ENCODE measurements at regions not wholly inside any gene's neighbourhood (a gene's known extent, or its start where the extent isn't known, plus 50 kb on each side); places are given as distances from the start of the nearest gene placed in this dataset.

DNA sequence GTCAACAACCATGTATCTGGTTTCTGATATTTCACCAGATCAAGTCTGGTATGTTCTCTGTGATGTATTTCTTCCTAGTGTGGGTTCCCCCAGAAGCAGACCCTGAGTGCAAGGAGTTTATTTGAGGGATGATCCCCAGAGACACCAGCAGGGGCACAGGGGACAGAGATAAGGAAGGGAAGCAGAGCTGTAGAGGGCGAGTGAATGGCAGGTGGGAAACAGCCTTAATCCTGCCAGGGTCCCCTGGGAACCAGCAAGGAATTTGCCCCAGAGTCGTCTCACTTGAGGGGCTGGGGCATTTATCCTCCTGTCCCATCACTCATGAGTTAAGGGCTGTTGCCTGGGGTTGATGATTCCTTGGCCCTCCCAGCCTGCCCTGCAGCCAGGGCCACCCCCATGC is 206.4 kb upstream of the BCOR start:
- Histone ChIP-seq H3K27me3 (peaks cover 0 to 36% (median 0%) of the 10 kb centered on the region in 7 donors), H3K27ac (no peak overlapping the region), H3K36me3 (no peaks in the 10 kb centered on the region), H3K4me1 (no peaks in the 10 kb centered on the region), H3K9me3 (no peaks in the 10 kb centered on the region), H3K4me3 (no peak overlapping the region)
- no peak for ATAC-seq
- WGBS, 2 donors, result 58 to 69% methylated on average over 2 of the region's 2 CpGs
- intact Hi-C loops (cut with DNase I), result no loop called here
- TF ChIP-seq, protein P1, sequence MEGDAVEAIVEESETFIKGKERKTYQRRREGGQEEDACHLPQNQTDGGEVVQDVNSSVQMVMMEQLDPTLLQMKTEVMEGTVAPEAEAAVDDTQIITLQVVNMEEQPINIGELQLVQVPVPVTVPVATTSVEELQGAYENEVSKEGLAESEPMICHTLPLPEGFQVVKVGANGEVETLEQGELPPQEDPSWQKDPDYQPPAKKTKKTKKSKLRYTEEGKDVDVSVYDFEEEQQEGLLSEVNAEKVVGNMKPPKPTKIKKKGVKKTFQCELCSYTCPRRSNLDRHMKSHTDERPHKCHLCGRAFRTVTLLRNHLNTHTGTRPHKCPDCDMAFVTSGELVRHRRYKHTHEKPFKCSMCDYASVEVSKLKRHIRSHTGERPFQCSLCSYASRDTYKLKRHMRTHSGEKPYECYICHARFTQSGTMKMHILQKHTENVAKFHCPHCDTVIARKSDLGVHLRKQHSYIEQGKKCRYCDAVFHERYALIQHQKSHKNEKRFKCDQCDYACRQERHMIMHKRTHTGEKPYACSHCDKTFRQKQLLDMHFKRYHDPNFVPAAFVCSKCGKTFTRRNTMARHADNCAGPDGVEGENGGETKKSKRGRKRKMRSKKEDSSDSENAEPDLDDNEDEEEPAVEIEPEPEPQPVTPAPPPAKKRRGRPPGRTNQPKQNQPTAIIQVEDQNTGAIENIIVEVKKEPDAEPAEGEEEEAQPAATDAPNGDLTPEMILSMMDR (IDR thresholded peaks at IDR 0.05), result no peak
- DNase-seq, result no peak

DNA sequence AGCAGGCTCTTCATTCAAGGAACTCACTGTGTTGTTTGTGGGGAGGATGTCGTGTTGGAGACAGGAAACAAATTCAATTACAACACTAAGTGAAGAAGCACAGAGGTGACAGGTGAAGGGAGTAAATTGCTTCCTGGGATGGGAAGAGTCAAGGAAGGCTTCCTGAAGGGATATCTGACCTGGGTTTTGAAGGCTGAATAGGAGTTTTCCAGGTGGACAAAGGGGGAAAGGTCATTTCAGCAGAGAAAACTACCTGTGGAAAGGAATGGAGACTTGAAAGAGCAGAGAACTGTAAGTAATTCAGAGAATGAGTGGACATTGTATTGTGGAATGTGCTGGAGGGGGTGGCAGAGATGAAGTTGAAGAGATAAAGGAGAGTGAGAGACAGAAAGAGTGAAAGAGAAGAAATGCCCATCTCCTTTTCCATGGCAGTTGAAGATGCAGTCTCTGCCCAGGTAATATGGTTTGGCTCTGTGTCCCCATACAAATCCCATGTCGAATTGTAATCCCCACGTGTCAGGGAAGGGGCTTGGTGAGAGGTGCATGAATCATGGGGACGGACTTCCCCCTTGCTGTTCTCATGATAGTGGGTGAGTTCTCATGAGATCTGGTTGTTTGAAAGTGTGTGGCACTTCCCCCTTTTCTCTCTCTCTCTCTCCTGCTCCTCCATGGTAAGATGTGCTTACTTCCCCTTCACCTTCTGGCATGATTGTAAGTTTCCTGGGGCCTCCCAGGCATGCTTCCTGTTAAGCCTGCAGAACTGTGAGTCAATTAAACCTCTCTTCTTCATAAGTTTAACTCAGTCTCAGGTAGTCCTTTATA is 205.7 kb upstream of the BCOR start:
- Histone ChIP-seq H3K4me3 (no peak overlapping the region), H3K4me1 (no peaks in the 10 kb centered on the region), H3K27ac (no peak overlapping the region), H3K9me3 (no peaks in the 10 kb centered on the region), H3K36me3 (no peaks in the 10 kb centered on the region), H3K27me3 (peaks cover 0 to 43% (median 0%) of the 10 kb centered on the region in 7 donors)
- no peak for ATAC-seq
- DNase-seq, result no peak
- 72 to 94% methylated on average over 4 of the region's 4 CpGs for WGBS, 2 donors
- intact Hi-C loops (cut with DNase I), result no loop called here
- TF ChIP-seq, protein P1 (IDR thresholded peaks at IDR 0.05), result no peak

DNA sequence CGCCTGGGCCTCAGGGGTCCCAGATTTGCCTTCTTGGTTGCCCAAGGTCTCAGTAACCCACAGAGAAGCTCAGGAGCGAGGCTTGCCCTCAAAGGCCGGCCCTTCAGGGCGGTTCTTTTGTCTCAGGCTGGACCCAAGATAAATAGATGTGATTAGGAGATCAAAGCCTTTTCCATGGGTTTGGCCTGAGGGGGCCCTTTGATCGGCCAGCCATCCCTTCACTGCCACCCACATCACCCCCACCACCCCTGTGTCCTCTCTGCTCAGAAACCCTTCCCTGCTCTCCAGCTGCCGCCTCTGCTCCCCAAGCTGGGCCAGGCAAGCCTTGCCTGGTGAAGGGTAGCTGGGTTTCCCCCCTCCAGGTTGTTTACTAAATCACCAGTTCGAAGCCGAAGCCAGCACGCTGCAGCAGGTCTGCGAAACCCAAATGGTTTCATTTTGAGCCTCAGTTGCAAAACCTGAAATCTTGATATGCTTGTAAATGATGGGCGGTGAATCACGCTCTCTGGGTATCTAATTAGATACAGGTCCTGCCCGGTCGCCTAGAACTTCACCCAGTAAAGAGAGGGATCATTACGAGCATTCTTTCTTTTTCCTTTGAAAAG is 202.6 kb upstream of the BCOR start:
- TF ChIP-seq, protein P1 (IDR thresholded peaks at IDR 0.05), result no peak
- Histone ChIP-seq H3K4me3 (no peak overlapping the region), H3K9me3 (no peaks in the 10 kb centered on the region), H3K27ac (no peak overlapping the region), H3K36me3 (no peaks in the 10 kb centered on the region), H3K27me3 (peaks cover 0 to 49% (median 0%) of the 10 kb centered on the region in 7 donors), H3K4me1 (no peaks in the 10 kb centered on the region)
- ATAC-seq (no peak), DNase-seq (no peak)
- WGBS, 2 donors, result 95 to 96% methylated on average over 14 to 15 of the region's 15 CpGs
- intact Hi-C loops (cut with DNase I), result no loop called here

DNA sequence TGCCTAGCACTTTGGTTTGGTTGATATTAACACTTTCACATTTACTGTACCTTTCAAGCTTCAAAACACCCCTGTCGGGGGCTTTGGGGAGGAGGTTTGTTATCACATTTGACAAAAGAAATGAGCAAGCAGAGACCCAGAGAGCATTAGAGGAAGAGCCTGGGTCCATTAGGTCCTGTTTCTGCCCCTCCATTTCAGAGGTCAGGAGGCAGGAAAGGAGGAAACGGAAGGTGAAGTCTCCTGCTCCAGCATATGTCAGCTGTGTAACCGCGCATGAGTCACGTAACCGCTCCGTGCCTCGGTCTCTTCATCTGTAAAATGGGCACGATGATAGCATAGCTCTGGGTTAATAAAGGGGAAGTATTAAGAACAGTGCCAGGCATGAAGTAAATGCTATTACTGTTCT is 201.9 kb upstream of the BCOR start:
- WGBS, 2 donors, result 74 to 76% methylated on average over 9 of the region's 9 CpGs
- Histone ChIP-seq H3K27me3 (peaks cover 0 to 49% (median 0%) of the 10 kb centered on the region in 7 donors), H3K9me3 (no peaks in the 10 kb centered on the region), H3K4me1 (no peaks in the 10 kb centered on the region), H3K4me3 (no peak overlapping the region), H3K36me3 (no peaks in the 10 kb centered on the region), H3K27ac (no peak overlapping the region)
- intact Hi-C loops (cut with DNase I), result loop anchor here in 1 of 10 donors (10.0 kb wide), 1 partner anchor 165 kb away; no protein-coding TSS in a partner anchor
- no peak for DNase-seq
- TF ChIP-seq, protein P1 (IDR thresholded peaks at IDR 0.05), result no peak
- ATAC-seq, result no peak
